GM18868 (cell line): ENCODE measurements at regions not wholly inside any gene's neighbourhood (a gene's known extent, or its start where the extent isn't known, plus 50 kb on each side); places are given as distances from the start of the nearest gene placed in this dataset.

ENCODE experiments used
- ATAC-seq: cut with Tn5 transposase; IDR thresholded peaks from one replicate; pipeline ENCODE4 v1.9.1; 2021; ENCODE audit warnings: mild to moderate bottlenecking, moderate library complexity; ENCODE audit not compliant: unreplicated experiment

DNA sequence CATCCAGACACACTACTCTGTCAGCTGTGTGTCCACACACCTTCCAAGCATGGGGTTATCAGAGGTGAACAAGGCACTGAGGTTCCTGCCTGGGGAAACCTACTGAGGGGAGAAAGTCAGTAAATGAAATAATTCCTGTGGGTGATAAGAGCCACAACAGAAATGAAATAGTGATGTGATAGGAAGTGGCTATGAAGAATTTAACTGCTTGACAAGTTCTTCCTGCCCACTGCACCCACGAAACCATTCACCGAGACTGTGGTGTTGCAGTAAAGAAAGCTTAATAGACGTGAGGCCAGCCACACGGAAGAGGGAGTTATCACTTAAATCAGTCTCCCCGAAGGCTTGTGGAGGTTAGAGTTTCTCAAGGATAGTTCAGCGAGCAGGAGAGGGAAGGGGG, 353.1 kb downstream of the UQCRFS1 start:
- no peak for ATAC-seq

DNA sequence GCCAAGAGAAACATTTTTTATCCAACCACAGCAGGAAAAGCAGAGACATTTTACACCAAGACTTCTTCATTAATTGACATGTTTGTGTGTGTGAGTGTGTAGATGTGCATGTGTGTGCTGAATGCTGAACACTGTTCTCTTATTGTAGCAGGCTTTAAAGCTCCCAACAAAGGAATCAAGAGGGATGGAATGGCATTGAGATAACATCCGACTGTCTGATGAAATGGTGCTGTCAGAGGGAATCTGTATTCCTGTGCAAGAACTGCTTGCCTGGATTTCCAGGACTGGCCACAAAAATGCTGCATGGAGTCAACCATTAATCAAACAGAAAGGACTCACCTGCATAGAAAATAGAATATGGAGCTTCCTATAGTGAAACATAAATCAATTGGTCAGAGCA, 354.0 kb downstream of the UQCRFS1 start:
- no peak for ATAC-seq

DNA sequence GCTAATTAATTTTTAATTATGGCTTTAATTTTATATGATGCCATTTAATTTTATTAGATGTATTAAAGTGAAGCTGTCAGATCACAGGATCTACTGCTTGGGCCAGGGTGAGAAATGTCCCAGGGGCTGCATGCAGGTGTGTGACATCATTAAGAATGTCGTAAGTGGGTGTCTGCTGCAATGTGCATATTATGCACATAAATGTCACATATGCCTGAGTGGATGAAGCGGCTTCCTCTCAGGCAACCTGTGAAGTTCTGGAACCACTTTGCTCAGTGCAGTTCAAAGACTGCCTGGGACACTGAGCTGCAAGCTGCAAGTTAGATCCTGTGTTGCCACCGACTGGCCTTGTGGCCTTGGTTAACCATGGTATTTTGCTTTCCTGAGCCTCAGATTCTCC, 355.0 kb downstream of the UQCRFS1 start:
- no peak for ATAC-seq

DNA sequence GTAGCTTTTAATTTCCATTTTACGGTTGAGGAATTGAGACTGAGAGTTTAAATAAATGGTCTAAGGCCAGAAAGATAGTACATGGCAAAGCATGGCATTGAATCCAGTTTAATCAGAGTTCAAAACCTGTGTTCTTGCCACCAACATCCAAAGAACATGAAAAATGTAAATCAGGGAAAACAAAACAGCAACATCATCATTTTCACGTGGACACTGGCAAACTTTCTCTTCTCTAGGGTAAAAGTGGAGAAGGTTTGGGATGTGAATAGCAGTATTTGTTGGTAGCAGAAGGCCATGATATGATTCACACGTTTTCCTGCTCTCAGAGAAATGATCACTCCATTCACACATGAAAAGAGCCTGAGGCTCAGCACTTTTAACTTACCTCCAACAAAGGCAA, 357.7 kb downstream of the UQCRFS1 start:
- no peak for ATAC-seq

DNA sequence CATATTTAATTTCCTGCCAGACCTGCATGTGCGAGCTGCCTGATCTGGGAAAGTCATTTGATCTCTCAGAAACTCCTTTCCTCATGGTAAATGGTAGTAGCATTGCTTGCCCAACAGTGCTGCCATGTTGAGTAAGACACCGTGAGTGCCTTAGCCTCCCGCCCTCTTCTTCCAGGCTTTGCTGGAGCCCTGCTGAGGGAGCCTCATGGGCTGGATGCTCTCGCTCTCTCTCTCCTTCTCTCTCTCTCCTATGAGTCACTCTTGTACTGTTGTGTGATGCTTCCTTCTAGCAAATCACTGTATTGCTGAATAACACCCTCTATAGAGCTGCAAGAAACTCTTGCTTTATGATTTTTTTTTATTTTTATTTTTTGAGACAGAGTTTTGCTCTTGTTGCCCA, 365.5 kb downstream of the UQCRFS1 start:
- ATAC-seq: no peak

DNA sequence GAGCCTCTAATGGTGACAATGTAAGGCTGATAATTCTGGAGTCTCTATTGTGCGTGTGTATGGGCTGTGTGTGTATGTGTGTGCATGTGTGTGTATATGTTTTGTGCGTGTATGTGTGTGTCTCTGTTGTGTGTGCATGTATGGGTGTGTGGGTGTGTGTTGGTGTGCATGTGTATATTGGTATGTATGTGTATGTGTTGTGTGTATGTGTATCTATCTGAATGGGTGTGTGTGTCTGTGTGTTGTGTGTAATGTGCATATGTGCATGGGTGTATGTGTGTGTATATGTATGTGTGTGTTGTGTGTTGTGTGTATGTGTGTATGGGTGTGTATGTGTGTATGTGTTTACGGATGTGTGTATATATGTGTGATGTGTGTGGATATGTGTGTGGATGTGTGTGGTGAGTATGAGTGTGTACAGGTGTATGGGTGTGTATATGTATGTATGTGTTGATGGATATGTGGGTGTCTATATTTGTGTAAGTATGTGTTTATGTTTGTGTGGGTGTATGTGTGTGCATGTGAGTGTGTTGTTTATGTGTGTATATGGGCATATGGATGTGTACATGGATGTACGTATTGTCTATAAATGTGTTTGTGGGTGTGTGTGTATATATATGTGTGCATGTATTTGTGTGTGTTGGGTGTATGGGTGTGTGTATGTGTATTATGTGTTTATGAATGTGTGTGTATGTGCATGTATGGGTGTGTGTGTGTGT, 366.7 kb downstream of the UQCRFS1 start:
- ATAC-seq: no peak

DNA sequence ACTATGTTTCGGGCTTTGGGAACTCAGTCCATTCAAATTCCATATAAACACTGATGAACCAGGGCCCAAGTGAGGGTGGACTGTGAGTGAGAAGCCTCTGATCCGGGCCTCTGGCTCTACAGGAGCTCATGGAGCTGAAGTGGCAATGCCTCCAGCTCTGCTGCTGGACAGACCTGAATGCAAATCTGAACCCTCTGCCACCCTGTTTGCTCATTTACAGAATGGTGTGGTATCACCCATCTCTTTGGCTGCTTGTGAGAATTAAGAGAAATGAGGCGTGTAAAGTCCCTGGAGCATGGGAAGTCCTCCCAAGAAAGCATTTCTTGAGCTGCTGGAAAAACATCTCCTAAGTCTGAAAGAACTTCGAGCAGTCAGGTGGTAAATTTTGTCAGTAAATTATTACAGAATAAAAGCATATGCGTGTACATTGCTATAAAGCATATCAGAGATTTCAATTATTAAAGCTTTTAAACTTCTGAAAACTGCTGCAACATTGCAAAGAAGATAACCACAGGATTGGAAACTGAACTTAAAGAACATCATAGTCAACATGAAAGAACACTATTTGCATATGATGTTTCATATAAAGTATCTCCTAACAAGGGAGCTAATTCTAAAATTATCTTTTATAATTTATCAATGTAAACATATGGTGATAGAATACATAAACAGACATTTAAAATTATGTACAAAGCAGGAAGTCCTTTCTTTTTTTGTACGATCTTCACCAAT, 369.0 kb downstream of the UQCRFS1 start:
- ATAC-seq: no peak

DNA sequence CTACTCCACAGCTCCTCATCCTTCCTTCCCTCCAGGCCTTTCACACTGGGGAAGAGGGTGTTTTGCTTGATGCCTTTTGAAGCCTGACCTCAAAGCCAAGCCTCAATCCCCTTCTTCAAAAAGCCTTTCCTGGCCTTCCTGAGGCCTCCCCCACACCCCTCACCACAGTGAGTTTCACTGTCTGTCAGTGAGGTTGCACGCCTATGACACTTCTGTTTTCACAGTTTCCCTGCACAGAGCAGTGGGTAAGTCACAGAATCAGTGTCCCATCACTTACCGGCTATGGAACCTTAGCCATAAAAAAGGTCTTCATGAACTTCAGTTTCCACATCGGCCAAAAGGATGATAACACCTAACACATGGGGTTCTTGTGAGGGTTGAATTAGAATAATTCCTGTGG, 371.4 kb downstream of the UQCRFS1 start:
- ATAC-seq: no peak

DNA sequence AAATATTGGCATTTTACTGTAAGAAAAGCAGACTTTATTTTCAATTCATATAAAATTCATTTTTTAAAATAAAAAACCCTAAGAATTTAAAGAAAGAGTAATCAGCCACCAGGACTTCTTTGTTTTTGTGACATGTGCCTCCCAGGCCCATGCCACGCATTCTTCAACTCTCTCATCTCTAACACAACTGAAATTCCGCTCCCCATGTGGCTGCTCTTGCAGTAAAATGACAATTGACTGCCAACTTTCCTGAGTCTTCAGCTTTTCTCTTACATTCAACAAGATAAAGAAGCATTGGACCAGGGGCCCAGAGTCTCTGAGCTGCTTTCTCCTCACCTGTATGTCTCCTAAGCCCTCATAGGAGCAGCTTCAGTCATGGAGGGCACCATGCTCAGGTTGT, 372.1 kb downstream of the UQCRFS1 start:
- no peak for ATAC-seq

DNA sequence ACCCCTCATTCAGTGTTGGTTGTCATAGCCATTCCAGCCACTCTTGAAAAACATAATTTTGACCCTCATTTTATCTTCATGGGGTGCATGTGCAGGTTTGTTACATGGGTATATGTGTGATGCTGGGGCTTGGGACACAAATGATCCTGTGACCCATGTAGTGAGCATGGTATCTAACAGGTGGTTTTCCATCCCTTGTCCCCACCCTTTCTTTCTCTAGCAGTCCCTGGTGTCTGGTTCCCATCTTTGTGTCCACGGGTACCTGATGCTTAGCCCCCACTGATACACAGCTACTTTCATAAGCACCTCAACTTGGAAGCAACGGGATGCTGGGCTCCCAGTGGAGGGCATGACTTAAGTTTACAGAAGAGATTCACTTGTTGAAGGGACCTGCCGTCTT, 373.5 kb downstream of the UQCRFS1 start:
- ATAC-seq: no peak

DNA sequence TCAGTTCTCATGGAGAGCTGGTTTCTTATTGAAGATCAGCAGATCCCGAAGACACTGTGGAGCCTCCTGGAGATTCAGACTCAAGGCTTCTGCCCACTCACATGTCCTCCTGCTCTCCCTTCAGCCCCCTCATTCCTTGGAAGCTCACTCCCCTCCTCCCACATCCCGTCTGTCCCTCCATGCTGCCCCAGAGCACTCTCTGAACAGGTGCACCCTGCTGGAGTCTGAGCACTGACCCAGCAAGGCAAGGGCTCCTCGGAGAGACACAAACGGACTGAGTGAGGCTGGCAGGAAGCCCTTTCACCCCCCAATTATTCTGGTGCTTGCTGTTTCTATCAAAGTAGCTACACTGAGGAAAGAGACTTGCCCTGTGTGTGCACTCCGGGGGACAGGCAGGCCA, 374.0 kb downstream of the UQCRFS1 start:
- ATAC-seq: no peak

DNA sequence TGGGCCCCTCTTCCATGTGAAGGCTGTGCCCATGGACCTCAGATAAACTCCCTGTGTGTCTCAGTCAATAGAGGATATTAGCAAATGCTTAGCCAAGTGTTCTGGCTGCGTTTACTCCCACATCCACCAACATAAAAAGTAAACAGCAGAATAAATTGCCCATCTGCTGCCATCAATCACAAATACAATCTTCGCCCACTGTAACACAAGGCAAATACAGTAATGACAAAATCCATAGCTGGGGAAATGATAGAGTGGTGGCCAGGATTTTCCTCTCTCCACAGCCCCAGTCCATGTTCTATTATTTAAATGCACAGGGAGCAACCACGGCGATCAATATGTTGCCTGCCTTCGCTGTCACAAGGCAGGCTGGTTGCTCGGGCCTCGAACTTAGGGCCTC, 376.5 kb downstream of the UQCRFS1 start:
- ATAC-seq: no peak

DNA sequence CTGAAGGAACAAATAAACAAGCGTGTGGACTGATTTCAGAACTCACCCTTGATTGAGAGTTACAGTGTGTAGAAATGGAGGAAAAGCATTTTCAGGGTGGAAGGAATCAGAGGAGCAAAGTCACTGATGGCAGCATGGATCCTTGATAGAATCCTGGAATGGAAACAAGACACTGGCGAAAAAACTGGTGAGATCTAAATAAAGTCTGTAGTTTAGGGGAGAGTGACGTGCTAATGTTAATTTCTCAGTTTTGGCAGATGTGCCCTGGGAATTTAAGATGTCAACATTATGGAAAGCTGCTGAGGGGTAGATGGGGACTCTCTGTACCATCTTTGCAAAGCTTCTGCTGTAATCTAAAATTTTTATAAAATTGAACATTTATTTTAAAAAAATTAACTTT, 378.0 kb downstream of the UQCRFS1 start:
- ATAC-seq: no peak

DNA sequence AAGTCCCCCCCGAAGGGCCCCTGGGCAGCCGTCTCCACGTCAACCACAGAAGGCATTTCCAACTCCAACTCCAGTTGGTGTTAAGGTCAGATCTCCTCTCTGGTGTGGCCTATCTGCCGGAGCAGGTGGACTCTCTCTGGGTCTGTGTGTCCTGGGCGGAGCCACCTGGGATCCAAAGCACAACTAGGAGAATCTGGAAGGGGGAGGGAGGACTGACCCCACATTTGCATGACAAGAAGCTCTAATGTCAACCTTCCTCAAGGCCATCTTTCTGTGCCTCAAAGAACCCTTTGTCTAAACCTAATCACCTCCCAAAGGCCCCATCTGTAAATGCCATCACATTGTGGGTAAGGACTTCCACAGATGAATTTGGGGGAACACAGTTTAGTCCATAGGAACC, 381.5 kb downstream of the UQCRFS1 start:
- ATAC-seq: no peak

DNA sequence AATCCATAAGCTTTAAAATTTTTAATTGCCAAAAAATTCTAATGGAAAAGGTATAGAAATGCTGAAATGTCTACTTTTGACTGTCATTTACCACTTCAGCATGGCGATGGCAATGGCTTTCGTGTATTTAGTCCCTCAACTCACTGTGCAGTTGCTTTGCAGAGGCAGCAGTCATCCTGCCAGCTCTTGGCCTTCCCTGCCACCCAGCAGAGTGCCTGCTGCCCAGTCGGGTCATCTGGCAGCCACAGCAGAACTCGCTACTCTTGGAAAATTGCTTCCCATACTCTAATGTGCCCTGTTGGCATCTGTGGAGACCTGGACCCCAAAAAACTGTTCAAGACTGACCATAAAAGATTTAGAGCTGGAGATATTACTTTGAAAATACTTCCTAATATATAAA, 383.2 kb downstream of the UQCRFS1 start:
- no peak for ATAC-seq

DNA sequence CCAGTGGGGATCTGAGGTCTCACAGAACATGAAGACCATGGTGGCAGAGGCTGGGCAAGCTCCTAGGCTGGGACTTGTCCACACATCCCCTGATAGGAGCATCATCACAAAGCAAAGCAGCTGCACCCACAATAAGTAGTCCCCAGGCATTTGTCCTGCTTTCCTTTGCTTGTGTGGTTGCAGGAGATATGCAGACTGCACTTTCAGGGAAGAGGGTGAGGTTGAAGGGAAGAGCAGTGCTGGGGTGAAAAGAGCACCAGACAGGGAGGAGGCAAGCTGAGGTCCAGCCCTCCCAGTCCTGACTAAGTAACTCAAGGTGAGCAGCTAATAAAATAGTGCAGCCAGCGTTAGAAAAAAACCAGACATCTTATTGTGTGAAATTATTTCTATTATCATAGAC, 383.6 kb downstream of the UQCRFS1 start:
- ATAC-seq: no peak

DNA sequence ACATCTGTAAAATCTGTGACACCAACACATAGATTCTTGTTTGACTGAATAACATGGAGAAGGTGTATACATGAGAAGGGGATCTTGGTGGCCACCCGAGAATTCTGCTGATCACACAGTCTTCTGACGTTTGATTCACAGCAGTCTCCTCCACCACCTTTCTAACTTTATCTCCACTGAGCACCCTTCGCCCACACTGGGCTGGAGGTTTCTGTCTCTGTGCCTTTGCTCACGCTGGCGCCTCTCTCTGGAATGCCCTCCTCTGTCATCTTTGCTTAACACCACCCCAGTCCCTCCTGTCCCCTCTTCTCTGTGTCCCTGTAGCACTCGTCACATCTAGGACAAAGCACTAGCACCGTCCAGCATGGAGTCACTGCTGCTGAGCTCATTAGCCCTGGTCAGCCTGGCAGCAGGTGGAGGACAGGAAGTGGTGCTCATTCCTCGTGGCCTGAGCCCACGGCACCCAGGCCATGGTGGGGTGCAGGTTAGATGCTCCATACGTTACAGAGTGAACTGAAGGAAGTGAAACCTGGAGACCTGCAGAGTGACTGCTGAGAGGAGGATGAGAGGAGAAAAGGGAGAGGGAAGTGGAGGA, 384.6 kb downstream of the UQCRFS1 start:
- ATAC-seq: no peak

DNA sequence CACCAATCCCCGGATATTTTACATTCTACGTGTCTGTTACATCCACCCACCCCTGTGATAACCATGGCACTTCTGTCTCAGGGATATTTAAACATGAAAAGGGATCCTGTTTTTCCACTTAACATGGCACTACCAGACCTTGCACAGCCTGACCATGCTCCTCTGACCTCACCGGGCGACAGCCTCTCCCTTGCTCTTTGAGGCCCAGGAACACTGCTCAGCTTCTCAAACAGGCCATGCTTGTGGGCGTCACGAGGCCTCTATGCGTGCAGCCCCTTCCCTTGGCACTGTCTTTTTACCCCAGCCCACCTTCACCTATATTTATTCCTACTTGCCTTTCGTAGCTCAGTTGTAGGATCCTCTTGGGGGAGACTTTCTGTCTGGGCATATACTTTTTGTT, 385.6 kb downstream of the UQCRFS1 start:
- no peak for ATAC-seq

DNA sequence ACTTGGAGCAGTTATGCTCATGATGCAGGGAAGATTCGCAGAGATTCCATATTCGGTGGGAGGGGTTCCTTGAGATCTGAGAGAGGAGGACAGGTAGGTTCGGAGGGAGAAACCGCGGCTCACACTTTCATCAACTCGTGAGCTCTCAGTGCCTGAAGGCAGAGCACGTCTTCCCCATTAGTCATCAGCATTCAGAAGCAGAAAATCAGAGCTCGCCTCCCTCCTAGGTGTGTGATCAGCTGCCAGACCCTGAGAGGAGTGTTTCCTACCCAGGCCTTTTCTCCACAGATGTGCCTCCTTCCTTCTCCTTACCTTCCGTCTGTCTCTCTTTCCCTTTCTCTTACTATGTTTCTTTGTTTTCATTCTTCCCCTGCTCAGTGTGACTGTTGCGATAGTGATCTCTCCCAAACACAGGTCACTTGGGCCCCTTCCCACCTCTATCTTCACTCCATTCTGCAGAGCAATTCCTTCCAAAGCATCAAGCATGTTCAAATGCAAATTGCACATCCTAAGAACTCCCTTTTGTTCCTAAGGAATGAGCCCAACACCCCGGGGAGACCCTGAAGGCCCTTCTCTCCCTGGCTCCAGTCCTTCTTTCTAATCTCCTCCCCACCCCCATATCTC, 389.5 kb downstream of the UQCRFS1 start:
- no peak for ATAC-seq

DNA sequence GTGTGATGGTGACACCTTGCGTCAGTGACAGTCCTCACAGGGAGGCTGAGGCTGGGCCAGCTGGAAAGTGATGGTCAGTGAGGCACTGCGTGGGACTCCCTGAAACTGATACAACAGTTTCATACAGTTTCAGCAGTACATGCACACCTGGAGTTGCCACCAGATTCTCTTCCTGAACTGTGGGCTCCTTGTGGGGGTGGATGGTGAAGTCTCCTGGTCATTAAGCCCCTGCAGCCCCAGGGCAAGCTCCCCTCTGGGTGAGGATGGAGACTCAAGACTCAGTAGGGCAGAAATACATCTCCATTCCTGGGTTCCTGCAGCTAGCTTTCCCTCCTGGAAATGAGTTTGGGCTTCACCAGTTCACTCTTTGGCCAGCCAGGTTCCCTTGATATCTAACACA, 392.7 kb downstream of the UQCRFS1 start:
- no peak for ATAC-seq

DNA sequence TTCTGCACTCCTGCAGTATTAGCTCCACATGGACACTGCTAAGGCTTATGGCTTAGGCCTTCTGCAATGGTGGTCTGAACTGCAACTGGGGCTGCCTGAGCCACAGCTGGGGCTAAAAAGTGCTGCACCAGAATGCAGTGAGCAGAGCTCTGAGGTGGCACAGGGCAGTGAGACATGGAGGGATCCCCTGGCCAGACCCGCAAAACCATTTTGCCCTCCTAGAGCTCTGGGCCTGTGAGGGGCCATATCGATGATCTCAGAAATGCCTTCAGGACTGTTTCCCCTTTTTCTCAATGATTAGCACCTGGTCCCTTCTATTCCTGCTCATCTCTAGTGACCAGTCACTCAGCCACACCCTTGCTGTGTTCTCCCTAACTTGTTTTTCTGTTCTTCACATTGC, 397.7 kb downstream of the UQCRFS1 start:
- ATAC-seq: no peak

DNA sequence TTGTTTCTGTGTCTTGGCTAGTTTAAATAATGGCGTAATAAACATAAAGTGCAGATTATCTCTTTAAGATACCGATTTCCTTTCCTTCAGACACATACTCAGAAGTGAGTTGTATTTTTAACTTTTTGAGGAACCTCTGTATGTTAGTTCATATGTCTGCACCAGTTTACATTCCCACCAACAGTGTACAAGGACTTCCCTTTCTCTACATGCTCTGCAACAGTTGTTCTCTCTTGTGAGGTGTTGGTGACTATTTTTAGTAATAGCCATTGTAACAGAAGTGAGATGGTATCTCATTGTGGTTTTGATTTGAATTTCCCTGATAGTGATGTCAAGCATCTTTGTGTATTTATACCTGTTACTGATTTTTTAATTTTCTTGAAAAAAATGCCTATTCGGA, 418.6 kb downstream of the UQCRFS1 start:
- ATAC-seq: no peak
